NCI-H446 (cell line): ENCODE measurements at regions not wholly inside any gene's neighbourhood (a gene's known extent, or its start where the extent isn't known, plus 50 kb on each side); places are given as distances from the start of the nearest gene placed in this dataset.
"Not testable (repeated sequence)": the region's sequence is repeated elsewhere in the genome, so short reads cannot be mapped to it uniquely, and the experiment has no call there.

ENCODE experiments used
- DNase-seq, 2 experiments: peaks; one replicate each; lab custom pipeline; 2025; lab: John Stamatoyannopoulos, UW

DNA sequence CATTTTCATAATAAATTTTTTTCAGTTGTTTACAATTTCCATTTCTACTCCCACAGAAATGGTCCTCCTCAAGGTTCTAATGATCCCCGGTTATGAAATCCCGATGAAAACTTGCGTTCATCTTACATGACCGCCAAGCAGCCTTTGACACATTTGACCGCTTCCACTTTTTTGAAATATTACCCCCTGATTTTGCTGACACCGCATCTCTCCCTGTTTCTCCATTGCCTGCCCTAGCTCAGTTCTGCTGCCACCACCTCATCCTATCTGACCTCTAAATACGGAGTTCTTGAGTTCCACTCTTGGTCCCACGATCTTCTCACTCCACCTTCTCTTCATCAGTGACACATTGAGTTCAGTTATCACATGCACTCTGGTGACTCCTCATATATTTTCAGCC lies 74.1 kb downstream of the SLC35B3 start:
- DNase-seq, result no peak

DNA sequence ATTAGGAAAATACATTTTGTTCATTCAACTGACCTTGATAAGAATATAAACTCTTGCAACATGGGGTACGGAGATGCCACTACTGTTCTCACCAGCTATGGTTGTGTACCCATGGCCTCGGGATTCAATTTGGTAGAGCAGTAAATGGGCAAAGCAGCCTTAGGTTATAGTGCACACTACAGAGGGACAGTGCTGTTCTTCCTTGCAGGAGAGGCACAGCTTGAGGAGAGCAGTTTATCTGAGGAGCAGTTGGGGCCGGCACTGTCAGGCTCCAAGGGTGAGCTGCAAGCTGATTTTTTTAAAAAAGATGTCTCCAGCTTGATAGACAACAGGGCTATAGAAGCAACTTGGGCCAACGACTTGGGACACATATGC lies 82.4 kb downstream of the SLC35B3 start:
- no peak for DNase-seq

DNA sequence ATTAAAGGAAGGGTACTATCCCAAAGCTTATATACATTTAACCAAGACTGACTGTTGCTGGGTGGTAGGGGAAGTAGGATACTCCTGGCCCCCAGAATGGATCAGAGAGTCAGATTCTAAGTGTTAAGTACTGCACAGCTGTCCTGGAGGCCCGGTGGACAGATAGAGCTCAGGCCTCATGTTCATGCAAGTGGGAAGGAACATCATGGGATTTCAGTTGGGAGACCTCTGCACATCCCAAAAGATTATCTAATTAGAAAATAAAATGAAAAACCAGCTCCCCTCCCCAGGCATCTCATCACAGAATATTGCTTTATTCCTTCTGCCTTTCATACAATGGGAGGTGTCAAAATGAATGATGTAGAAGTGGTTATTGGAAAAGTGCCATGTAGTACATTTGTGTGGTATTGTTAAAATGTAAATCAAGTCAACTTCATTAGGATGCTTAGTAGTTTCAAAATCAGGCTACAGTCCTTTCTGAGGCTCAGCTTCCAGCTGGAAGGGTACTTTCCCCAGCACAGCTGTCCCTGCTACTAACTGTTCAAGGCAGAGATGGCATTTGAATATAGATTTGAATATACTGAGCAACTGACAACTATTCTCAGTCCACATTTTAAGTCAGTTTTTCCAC lies 82.9 kb downstream of the SLC35B3 start:
- DNase-seq, result no peak

DNA sequence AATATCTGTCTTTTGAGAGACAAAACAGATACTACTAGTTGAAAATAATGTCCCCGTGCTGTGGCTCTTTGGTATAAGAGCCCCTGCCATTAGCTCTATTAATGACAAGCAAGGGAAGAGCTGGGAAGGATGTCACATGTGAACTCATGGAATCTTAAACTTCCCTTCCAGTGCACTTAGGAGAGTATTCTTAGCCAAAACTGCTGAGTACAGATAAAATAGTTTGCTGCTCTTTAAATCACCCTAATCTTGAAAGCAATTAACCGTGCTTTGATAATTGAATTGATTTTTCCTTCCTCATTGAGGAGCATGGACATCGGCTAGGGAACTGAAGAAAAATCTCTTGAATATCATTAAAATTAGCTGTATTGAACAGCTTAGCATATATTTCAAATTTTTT lies 91.7 kb downstream of the SLC35B3 start:
- DNase-seq, result no peak

DNA sequence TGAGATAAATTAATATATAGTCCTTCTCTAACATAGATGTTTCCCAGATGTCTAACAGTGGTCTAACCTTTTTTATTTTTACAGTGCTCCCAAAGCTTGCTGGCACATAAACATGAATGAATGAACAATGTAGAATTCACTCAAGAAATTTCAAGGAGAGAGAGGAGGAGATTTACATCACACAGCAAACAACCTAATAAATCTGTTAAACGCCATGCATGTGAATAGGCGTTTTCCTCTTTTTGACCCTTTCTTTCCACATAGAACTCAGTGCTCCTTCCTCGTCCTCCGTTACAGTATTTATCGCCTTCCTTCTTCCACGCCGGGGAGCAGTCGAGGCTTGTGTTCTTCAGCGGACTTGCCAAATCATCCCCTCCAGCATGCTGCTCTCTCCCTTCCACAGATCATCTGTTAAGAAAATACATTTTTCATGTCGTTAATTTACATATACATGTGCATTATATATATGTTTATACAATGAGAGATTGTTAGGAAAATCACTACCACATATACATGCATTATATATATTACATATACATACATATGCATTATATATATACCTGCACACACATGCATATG lies 93.0 kb downstream of the SLC35B3 start:
- DNase-seq, result no peak

DNA sequence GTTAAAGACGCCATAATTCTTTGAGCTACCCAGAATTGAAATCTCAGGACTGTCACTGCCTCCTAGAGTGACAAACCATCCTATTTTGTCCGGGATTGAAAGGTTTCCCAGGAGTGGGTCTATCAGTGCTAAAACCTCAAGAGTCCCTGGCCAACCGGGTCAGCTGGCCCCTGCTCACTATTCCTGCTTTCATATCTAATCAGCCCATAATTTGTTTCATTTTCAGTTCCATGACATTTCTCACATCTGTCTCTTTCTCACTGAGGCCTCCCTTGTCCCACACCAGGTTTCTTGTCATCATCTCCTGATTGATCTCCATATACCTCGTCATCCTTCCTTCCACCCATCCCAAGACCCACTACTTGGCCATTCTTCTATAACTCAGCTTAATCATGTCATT lies 98.2 kb downstream of the SLC35B3 start:
- DNase-seq, result no peak

DNA sequence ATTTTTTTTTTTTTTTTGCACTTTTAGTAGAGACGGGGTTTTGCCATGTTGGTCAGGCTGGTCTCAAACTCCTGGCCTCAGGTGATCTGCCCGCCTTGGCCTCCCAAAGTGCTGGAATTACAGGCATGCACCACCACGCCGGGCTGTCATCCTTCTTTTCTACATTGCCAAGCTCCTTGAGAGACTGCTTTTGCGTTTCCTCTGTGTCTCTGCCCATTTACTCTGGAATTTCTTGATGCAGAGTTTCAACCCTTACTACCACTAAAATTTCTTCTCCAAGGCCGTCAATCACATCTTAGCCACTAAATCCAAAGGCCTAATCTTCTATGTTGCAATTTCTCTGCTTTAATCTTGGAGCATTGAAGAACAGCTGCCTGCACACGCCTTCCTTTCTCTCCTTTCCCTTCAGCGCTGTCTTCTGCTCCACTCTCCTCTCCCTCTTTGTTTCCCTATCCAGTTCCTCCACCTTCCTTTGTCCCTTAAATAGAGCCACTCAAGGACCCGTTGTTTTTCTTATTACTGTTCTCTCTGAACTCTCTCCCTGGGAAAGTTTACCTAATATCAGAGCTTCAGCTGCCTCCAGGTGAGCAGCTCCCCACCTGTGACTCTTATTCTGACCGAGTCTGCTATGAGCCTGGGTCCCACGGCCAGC lies 98.8 kb downstream of the SLC35B3 start:
- no peak for DNase-seq

DNA sequence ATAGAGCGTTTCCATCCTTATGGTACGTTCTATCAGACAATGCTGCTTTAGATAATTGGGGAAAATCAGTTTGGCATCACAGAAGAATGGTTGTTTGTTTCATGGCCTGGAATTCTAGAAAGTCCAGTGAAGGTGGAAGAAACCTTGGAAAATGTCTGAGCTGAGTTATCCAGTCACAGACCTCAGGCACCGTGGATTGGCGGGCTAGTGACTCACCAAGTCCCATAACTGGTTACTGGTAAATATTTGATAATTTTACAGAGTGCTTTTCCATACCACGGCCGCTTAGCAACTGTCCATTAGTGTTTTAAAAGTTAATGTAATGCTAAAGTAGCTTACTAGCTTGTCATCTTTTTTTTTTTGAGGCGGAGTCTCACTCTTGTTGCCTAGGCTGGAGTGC lies 99.4 kb downstream of the SLC35B3 start:
- no peak for DNase-seq

DNA sequence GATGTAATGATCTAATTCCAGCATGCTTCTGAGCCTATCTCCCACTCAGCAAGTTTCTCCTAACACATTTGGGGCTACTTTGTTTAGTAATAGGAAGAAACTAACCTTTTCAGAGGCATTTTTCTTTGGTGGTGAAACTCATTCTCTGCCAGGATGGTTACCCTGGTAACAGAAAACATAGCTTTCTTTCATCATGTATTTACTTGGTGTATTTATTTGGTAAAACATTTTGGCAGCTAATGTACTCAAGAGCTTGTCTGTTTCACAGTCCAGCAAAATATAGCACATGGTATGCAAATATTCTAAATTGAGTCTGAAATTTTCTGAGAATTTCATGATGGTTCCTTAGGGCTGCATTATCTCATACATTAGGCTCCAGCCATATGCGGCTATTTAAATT lies 100.0 kb downstream of the SLC35B3 start:
- no peak for DNase-seq

DNA sequence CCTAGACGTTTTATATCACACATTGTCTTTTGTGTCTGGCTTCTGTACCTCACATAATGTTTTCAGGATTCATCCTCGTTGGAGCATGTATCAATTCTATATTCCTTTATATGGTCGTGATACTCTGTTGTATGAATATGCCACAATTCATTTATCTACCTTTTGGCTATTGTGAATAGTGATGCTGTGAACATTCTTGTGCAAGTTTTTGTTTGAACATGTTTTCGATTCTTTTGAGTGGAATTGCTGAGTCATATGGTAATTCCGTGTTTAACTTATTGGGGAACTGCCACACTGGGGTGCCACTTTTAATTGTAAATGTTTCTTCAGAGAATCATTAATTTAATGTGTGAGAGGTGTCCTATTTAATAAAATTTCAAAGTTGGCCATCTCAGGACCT lies 101.2 kb downstream of the SLC35B3 start:
- no peak for DNase-seq

DNA sequence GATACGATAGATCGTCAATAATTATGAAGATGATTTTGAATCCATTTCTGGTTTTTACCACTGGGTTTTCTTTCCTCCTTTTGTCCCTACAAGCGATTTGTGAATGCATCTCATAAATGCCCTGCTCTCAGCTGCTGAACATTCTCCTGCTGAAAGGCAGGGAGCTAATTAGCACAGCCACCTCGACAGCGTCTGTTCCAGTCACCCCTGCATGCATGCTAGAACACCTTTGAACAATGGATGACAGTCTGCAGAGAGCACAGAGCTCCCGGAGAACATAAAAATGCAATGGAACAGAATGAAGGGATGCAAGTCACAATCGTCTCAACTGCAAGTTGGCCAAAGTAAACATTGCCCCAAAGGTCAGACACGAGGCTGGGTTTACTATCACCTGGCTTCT lies 105.8 kb downstream of the SLC35B3 start:
- no peak for DNase-seq

DNA sequence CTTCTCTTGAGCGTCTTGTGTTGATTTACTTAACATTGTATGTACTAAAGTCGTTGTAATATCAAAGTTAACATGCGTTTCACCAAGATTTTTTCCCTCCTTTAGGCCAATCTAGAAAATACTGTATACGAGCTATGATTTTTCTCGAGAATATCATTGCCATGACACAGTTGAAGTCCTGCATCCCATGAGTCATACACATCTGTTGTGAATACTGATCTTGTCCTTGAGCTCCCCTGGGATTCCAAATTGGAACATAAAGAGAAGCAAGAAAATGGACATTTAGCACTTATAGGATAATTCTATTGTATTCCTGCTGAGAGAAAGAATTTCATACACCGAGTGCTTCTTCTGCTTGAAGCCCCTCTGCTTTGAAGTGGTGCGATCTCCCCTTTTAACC lies 109.6 kb downstream of the SLC35B3 start:
- DNase-seq, result no peak

DNA sequence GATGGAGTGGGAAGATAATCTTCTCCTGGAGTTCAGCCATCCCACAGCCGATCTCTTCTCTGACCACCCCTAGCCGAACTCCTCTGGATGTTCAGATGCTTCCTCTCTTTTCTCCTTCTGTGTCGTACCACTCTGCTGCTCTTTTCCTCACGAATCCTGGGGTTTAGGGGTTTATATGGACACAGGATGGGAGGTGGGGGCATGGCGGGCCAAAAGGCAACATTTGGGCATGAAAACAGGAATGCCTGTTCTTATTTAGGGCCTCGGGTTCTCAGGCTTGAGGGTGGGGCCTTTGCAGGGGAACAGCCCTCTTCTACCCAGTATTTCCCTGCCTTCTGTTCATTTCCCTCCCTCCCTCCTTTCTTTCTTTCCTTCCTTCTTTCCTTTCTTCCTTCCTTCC lies 112.7 kb downstream of the SLC35B3 start:
- DNase-seq, result no peak

DNA sequence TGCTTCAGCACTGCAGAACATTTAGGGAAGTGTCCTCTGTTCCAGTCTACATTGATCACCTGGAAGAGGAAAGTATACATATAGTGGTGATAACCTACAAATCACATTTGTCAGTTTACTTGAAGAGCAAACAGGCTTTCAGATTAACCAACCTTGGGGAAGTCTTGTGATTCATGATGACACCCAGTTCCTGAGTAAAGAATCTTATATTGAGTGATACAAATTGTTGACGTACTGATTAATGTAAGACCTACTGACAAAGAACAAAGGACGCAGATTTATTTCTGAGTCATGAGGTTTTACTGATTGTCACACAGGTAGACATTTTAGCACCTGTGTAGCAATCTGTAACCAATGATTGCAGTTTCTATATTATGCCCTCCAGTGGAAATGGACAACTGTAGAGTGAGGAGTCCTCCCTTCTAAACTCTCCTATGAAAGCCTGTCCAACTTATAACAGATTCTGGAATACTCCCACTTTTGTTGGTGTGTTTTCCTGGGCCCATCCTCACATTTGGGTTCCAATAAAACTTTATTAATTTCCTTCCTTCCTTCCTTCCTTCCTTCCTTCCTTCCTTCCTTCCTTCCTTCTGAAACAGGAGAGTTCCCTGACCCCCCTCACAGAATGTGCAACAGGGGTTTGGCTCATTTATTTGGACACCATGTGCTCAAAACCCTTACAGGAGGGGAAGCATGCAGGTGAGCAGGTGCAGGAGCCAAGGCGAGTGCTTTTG lies 113.5 kb downstream of the SLC35B3 start:
- no peak for DNase-seq

DNA sequence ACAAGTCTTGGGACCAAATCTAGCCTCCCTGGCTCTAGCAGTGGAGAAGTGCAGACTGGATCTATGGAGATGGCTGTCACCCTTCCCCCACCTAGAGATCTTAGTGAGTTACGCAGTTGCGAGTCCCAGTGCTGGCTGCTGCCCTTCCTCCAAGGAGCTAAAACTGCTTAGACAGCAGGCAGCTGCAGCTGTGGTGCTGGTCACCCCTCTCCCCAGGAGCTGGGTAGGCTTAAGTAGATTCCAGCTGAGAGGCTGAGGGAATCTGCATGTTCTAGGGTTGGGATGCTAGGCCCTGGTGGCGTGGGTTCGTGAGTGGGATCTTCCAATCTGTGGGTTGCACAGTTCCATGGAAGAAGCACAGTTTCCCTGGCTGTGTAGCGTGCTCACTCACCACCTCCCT lies 120.2 kb downstream of the SLC35B3 start:
- DNase-seq, result no peak

DNA sequence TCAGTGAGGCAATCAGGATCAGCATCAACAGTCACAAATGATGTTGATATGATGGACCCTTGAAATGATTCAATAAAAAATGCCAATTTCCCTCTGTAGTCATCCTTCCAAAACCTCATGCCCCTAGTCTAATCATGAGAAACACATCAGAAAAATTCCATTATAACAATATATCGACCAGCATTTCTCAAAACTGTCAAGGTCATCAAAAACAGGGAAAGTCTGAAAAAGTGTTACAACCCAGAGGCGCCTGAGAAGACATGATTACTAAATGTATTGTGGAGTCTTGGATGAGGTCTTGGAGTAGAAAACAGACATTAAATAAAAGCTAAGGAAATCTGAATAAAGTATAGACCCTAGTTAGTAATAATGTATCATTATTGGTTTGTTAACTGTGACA lies 133.8 kb downstream of the SLC35B3 start:
- no peak for DNase-seq

DNA sequence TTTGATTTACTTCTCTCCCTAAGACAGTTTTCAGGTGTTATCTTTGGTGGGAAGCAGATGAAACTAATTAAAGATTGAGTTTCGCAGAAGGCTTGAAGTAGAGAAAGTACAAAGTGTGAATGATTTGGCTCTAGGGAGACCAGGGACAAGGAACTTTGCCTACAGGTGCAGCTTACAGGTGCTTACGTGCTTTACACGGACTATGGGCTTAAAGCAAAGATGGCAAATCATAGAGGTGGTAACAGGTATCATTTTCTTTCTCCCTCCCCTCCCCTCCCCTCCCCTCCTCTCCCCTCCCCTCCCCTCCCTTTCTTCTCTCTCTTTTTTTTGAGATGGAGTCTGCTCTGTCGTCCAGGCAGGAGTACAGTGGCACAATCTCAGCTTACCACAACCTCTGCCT lies 136.3 kb downstream of the SLC35B3 start:
- no peak for DNase-seq

DNA sequence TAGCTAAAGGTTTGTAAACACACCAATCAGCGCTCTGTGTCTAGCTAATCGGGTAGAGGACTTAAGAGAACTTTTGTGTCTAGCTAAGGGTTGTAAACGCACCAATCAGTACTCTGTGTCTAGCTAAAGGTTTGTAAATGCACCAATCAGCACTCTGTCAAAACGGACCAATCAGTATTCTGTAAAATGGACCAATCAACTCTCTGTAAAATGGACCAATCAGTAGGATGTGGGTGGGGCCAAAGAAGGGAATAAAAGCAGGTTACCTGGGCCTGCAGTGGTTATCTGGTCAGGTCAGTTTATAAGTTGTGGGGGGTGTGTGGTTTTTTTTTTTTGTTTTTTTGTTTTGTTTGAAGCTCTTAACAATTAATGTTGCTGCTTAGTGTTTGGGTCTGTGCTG lies 152.4 kb downstream of the SLC35B3 start:
- DNase-seq, result not testable (repeated sequence)

DNA sequence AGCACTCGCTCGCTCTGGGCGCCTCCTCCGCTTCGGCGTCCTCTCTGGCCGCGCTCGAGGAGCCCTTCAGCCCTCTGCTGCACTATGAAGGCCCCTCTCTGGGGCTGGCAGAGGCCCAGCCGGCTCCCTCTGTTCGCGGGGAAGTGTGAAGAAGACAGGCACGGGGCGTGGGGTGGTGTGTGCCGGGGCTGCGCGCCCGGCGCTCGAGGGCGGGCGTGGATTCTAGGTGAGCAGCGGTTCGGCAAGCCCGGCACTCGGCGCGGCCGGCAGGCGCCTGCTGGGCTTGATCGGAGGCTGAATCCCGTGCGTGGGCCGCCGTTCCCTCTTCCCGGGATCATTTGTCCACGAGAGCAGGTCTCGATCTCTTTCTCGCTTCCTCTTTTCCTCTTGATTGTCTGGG lies 153.0 kb downstream of the SLC35B3 start:
- no peak for DNase-seq

DNA sequence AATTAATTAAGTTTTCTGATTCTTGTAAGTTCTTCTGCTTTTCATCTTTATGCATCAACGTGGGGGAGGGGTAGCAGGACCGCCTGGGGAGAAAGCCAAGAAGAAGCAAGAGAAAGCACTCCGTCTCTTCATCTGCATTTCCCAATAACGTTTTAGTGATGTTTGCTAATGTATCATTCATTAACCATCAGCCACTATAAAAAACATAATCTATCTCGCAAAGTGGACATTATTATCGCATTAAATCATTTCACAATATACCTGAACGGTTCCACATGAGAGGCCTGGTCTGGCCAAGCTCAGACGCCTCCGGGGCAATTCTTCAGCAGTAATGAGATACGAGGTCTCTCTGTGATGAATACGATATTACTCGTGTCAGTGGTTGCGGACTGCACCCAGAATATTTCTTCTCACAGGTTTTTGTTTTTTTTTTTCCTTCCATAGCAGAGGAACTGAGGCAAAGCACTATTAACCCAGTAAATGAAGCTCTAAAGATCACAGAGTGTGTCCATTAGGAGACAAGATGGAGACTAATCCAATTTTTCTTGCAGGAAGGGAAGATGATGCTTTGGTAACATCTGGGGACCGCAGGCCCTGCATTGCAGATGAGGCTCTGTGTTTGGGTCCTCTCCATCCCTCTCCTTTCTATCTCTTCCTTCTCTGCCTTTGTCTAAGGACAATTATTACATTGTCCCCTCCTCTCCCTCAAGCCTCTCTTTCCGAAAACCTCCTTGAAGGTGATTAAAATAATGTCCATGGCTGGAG lies 156.1 kb downstream of the SLC35B3 start:
- DNase-seq, result no peak

DNA sequence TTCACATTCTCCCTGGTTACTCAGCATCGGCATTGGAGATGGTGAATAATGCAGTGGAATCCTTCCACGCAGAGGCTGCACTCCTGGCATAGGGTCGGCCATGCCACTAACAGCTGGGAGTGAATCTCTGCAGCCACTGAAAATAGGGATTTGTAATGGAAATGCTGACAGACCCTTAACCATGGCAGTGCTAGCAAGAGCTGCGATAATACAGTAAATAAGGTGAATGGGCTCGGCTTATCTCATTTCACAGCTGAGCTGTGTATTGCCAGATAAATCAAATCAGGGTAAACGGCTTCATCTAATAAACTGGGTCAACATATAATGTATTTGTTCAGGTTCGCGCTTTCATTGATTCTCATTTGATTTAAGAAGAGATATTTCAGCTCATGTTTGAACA lies 156.8 kb downstream of the SLC35B3 start:
- no peak for DNase-seq

DNA sequence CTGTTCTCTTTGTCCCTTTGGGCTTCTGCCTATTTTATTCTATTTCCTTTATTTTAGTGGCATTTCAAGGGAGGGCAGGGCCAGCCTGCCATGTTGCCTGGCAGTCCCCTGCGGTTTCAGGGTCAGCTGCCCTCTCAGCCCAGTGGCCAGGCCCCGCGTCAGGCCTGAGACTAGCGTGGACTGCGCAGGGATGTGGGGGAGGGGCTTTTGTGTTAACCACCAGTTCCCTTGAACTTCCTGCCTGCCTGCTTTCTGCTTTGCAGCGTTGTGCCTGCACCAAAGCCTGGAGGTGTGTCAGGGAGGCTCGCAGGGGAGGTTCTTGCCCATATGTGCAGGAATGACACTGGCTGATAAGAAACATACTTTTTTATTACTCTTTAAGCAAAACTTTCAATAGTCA lies 157.6 kb downstream of the SLC35B3 start:
- no peak for DNase-seq

DNA sequence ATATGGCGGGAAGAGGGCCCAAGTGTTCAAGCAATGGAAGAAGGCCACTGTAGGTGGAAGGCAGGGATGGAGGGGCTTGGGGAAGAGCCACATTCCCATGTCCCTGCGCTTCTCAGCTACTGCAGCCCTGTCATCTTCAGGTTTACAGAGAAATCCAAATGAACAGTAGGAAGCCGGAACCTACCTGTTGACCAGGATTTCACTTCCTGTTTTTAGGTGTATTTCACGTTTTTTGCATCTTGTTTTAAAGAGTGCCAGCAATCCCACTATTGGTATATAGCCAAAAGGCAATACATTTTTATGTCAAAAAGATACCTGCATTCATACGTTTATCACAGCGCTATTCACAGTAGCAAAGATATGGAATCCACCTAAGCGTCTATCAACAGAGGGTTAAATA lies 159.2 kb downstream of the SLC35B3 start:
- no peak for DNase-seq
